Midbrain (tissue), 1 donor: ENCODE measurements at regions not wholly inside any gene's neighbourhood (a gene's known extent, or its start where the extent isn't known, plus 50 kb on each side); places are given as distances from the start of the nearest gene placed in this dataset.

Experiments
- DNase-seq: peaks from one replicate; lab custom pipeline; 2025; lab: John Stamatoyannopoulos, UW

- DNase-seq = no peak
Observed at GRCh38 chrX:40182615-40183014, 84.9 kb upstream of the BCOR start.

GRCh38 chrX:40182095-40182494 lies 84.3 kb upstream of the BCOR start:
- DNase-seq = no peak

- DNase-seq = no peak
Observed at GRCh38 chrX:40179283-40179682, 81.5 kb upstream of the BCOR start.

GRCh38 chrX:40177942-40178715 lies 80.4 kb upstream of the BCOR start:
- no peak for DNase-seq

GRCh38 chrX:40177489-40177888 lies 79.7 kb upstream of the BCOR start:
- DNase-seq = no peak

- DNase-seq = no peak
Observed at GRCh38 chrX:40177117-40177430, 79.3 kb upstream of the BCOR start.

- DNase-seq = peak; percentile 32
Observed at GRCh38 chrX:40176351-40177116, 78.8 kb upstream of the BCOR start.

GRCh38 chrX:40175511-40176350 lies 78.0 kb upstream of the BCOR start:
- DNase-seq = peak; percentile 34

GRCh38 chrX:40174854-40175510 lies 77.2 kb upstream of the BCOR start:
- no peak for DNase-seq

GRCh38 chrX:40174001-40174853 lies 76.5 kb upstream of the BCOR start:
- no peak for DNase-seq

GRCh38 chrX:40173143-40174000 lies 75.6 kb upstream of the BCOR start:
- DNase-seq = no peak

GRCh38 chrX:40172401-40173142 lies 74.8 kb upstream of the BCOR start:
- peak; percentile 28 for DNase-seq

- no peak for DNase-seq
Observed at GRCh38 chrX:40171513-40172400, 74.0 kb upstream of the BCOR start.

- no peak for DNase-seq
Observed at GRCh38 chrX:40170830-40171512, 73.2 kb upstream of the BCOR start.

- no peak for DNase-seq
Observed at GRCh38 chrX:40169193-40170101, 71.7 kb upstream of the BCOR start.

- DNase-seq = no peak
Observed at GRCh38 chrX:40168480-40169011, 70.8 kb upstream of the BCOR start.
